ENCODE measurements at regions not wholly inside any gene's neighbourhood (a gene's known extent, or its start where the extent isn't known, plus 50 kb on each side); places are given as distances from the start of the nearest gene placed in this dataset.

- TF ChIP-seq CTCF (IDR thresholded peaks at IDR 0.05) (no peak), POLR2AphosphoS5 (IDR thresholded peaks at IDR 0.05) (no peak), EP300 (IDR thresholded peaks at IDR 0.05) (no peak)
Measured at GRCh38 chr2:224175538-224175937, 136.5 kb upstream of the SERPINE2 start.

All from gastroesophageal sphincter (tissue), 3 donors.